ENCODE measurements at regions not wholly inside any gene's neighbourhood (a gene's known extent, or its start where the extent isn't known, plus 50 kb on each side); places are given as distances from the start of the nearest gene placed in this dataset.

GRCh38 chr4:123455360-123455759 lies 58.8 kb downstream of the SPRY1 start:
- no peak for TF ChIP-seq CTCF (IDR thresholded peaks at IDR 0.05; ENCODE audit: low read depth, low read length, missing control alignments)
- no peak for DNase-seq
- Histone ChIP-seq H3K4me3 (ENCODE audit: low read depth, low read length) (no peak overlapping the region), H3K27me3 (replicated peaks) (no peaks in the 10 kb centered on the region), H3K36me3 (replicated peaks) (no peaks in the 10 kb centered on the region), H3K27ac (no peak overlapping the region)
- in situ Hi-C loops (cut with HindIII; ENCODE audit: low pct_ligation_motif_present, low sequenced_read_pairs) = no loop called here

GRCh38 chr4:123462007-123462406 lies 65.4 kb downstream of the SPRY1 start:
- H3K27ac ChIP-seq = no peak overlapping the region
- in situ Hi-C loops (cut with HindIII; ENCODE audit: low pct_ligation_motif_present, low sequenced_read_pairs) = no loop called here
- no peaks in the 10 kb centered on the region for H3K36me3 ChIP-seq (replicated peaks)
- DNase-seq = no peak
- no peak for TF ChIP-seq CTCF (IDR thresholded peaks at IDR 0.05; ENCODE audit: low read depth, low read length, missing control alignments)
- no peak overlapping the region for H3K4me3 ChIP-seq (ENCODE audit: low read depth, low read length)
- H3K27me3 ChIP-seq (replicated peaks) = no peaks in the 10 kb centered on the region

- no peaks in the 10 kb centered on the region for H3K27me3 ChIP-seq (replicated peaks)
- DNase-seq = no peak
- in situ Hi-C loops (cut with HindIII; ENCODE audit: low pct_ligation_motif_present, low sequenced_read_pairs) = no loop called here
- H3K4me3 ChIP-seq (ENCODE audit: low read depth, low read length) = no peak overlapping the region
- H3K27ac ChIP-seq = no peak overlapping the region
- no peaks in the 10 kb centered on the region for H3K36me3 ChIP-seq (replicated peaks)
- no peak for TF ChIP-seq CTCF (IDR thresholded peaks at IDR 0.05; ENCODE audit: low read depth, low read length, missing control alignments)
Measured at GRCh38 chr4:123463869-123464268, 67.3 kb downstream of the SPRY1 start.

GRCh38 chr4:123465416-123465815 lies 68.8 kb downstream of the SPRY1 start:
- in situ Hi-C loops (cut with HindIII; ENCODE audit: low pct_ligation_motif_present, low sequenced_read_pairs) = no loop called here
- Histone ChIP-seq H3K36me3 (replicated peaks) (no peaks in the 10 kb centered on the region), H3K27ac (no peak overlapping the region), H3K4me3 (ENCODE audit: low read depth, low read length) (no peak overlapping the region), H3K27me3 (replicated peaks) (no peaks in the 10 kb centered on the region)
- TF ChIP-seq CTCF (IDR thresholded peaks at IDR 0.05; ENCODE audit: low read depth, low read length, missing control alignments) = no peak
- DNase-seq = no peak

GRCh38 chr4:123466080-123466785 lies 69.6 kb downstream of the SPRY1 start:
- Histone ChIP-seq H3K27ac (no peak overlapping the region), H3K27me3 (replicated peaks) (no peaks in the 10 kb centered on the region), H3K36me3 (replicated peaks) (no peaks in the 10 kb centered on the region), H3K4me3 (ENCODE audit: low read depth, low read length) (no peak overlapping the region)
- in situ Hi-C loops (cut with HindIII; ENCODE audit: low pct_ligation_motif_present, low sequenced_read_pairs) = no loop called here
- TF ChIP-seq CTCF (IDR thresholded peaks at IDR 0.05; ENCODE audit: low read depth, low read length, missing control alignments) = no peak
- no peak for DNase-seq

GRCh38 chr4:123468479-123469031 lies 72.0 kb downstream of the SPRY1 start:
- Histone ChIP-seq H3K36me3 (replicated peaks) (no peaks in the 10 kb centered on the region), H3K27me3 (replicated peaks) (no peaks in the 10 kb centered on the region), H3K27ac (no peak overlapping the region), H3K4me3 (ENCODE audit: low read depth, low read length) (no peak overlapping the region)
- in situ Hi-C loops (cut with HindIII; ENCODE audit: low pct_ligation_motif_present, low sequenced_read_pairs) = no loop called here
- TF ChIP-seq CTCF (IDR thresholded peaks at IDR 0.05; ENCODE audit: low read depth, low read length, missing control alignments) = no peak
- no peak for DNase-seq

All from brain microvascular endothelial cell (primary cell).